ENCODE measurements at regions not wholly inside any gene's neighbourhood (a gene's known extent, or its start where the extent isn't known, plus 50 kb on each side); places are given as distances from the start of the nearest gene placed in this dataset.
"Not testable (repeated sequence)": the region's sequence is repeated elsewhere in the genome, so short reads cannot be mapped to it uniquely, and the experiment has no call there.

- no peak for ATAC-seq
Observed at GRCh38 chr1:182192215-182192614, 130.7 kb upstream of the ZNF648 start.

DNA sequence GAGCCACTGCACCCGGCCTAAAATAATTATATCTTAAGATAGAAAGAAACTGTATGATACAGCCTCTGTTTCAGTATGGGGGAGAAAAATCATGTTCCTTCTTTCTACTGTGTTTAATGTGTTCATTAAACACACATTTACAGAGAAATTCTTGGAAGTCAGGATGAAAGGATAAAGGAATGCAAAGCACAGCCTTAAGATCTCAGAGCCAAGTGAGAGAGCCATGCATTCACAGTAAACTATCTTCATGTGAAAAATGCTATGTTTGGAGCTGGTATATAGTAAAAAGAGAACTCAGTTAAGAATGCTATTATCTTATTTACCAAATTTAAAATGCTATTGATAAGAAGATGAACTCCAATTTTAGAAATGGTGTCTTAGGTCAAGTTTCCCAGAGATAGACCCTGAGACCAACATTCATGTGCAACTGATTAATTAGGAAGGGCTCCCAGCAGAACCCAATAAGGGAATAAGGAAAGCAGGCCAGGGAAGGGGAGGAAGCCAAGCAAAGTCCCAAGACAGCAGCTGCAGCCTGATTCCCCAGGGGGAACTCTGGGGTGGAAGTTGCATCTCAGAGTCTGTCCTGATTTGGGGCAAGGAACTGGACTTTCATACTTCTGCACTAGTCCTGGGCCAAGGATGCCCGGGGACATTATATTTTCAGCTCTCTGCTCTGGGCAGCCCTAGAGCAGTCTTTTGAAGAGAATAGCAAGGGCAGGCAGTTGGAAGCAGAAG lies 130.0 kb upstream of the ZNF648 start:
- no peak for ATAC-seq

GRCh38 chr1:182189535-182190066 lies 128.1 kb upstream of the ZNF648 start:
- ATAC-seq, result no peak

DNA sequence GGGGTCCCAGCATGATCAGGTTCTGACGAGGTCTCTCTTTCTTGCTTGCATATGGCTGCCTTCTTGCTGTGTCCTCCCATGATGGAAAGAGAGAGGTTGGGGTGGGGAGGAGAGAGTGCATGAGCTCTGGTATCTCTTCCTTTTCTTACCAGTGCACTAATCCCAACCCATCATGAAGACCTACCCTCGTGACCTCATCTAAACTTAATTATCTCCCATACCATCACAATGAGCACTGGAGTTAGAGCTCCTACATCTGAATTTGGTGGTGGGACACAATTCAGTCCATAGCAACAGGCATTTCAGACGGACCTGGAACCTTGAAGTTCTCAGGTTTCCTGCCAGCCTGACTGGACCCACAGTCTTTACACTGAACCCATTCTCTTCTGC lies 125.2 kb upstream of the ZNF648 start:
- no peak for ATAC-seq

DNA sequence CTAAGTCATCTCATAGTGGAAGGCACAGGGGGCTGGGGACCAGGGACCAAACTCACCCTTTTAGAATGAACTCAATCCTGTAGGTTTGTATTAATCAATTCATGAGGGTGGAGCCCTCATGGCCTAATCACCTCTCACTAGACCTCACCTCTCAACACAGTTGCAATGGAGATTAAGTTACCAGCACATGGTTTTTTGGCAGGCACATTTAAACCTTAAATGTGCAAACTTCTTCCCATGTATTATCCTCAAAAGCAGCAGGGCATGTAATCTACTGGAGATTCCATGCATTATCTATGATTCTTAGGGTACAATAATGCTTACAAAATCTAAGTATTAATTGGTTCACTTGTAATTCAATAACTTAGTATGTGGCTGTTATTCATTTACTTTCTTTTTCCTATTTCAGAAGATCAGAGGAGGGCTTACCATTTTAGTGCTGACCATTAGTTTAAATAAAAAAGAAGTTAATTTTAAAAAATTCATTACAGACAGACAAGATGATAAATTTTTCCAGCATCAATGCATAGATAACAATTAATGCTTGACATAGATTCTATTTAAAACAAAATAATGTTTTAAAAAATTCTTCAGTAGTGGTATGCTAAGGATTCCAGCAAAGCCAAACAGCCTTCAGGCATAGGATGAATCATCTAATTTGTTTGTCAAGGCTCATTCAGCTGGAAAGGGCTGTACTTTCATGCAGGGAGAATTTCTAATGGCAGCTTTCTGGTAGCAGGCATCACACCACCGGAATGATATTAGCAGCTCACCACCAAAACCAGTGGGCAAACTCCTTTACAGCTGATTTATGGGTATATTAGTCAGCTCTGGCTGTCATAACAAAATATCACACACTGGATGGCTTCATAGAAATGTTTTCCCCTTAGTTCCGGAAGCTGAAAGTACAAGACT lies 124.6 kb upstream of the ZNF648 start:
- no peak for ATAC-seq

- ATAC-seq, result no peak
Observed at GRCh38 chr1:182185136-182185535, 123.6 kb upstream of the ZNF648 start.

DNA sequence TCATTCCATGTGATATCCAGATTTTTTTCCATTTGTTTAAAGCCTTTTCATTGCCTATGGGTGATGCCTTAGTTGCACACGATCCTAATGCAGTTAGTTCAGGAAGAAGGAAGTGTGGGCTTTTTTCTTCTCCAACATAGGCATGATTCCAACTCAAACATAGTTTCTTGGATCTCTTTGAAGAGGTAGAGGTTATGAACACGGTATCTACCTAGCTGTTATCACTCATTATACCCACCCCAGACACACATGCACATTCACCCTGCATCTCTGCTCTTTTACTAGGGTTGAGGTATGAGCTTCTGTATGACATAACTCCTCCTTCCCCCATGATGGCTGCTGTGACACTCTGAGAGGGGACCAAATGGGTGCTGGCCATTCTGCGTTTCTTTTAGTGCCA lies 122.1 kb upstream of the ZNF648 start:
- no peak for ATAC-seq

GRCh38 chr1:182182311-182182710 lies 120.8 kb upstream of the ZNF648 start:
- no peak for ATAC-seq

DNA sequence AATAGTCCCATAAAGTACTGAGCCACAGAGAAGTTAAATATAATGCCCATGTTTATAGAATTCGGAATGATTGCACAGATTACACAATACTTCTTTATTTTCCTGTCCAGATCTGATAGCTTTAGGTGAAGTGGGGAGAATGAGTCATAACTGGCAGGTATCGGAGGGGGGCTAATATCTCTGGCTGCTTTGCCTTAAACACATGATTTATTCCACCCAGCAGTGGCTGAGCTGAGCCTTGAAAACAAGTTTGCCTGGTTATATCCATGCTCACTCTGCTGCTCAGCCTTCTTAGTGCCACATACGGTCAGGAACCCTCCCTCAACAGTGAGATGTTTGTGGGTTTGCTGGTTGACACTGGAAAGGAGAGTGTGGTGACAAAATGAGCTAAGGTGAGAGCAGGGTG lies 119.7 kb upstream of the ZNF648 start:
- ATAC-seq, result no peak

GRCh38 chr1:182175361-182175931 lies 113.9 kb upstream of the ZNF648 start:
- ATAC-seq, result no peak

DNA sequence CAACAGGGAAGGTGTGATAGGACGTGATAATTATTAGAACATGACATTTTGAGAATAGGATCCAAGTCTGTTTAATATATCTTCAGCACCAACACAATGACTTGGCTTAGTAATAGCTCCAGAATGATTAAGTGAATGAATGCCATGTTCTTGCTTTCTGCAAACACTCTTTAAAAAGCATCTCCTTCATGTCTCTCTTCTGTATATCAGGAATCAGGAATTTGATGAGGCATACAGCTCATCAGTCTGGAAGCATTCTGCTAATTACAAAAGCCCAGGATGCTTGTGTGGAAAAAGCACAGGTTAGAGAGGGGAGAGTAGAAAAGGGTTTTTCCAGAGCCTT lies 113.0 kb upstream of the ZNF648 start:
- no peak for ATAC-seq

DNA sequence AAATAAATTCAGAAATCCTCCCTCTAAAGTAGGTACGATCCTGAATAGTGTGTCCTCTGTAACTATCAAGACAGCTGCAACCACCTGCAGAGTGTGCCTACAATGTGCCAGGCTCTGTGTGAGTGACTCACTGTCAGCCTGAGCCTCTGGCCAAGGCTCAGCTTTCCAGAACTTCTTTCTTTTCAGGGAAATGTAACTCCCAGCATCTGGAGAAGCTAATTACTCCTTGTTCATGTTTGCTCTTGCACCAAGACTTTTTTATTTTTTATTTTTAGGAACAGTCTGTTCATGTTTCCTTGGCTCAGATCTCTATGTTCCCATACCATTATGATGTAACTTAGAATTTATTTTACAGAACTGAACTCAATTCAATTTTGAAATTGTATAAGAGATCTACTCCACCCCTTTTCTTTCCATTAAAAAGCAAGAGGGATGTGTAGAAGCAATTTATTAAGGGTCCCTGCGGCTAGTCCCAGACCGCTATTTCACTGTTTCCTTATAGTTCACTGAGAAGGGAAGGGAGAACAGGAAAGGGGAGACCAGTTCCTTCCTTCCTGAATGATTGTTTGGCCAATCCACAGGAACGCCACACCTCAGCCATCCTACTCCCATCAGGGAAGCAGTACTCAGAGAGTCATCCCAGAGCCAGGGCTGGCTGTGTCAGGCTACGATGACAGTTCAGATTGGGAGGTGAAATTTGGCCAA lies 112.4 kb upstream of the ZNF648 start:
- no peak for ATAC-seq

DNA sequence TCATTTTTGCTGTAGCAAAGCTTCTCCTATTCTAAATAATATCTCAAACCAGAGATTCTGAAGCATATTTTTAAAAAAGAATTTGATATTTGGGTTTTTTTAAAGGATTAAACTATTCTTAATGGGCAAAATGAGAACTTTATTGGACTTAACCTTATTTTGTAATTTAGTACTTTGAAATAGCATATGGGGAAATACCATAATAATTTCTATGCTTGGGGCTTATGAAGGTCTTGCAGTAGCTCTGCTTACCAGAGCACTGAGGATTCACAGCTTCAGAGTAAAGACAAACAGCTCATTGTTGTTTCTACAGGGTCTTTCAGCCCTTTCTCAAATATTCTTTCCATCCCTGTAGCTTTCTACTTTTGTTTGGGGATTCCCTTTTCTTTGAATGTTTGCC lies 111.2 kb upstream of the ZNF648 start:
- no peak for ATAC-seq

DNA sequence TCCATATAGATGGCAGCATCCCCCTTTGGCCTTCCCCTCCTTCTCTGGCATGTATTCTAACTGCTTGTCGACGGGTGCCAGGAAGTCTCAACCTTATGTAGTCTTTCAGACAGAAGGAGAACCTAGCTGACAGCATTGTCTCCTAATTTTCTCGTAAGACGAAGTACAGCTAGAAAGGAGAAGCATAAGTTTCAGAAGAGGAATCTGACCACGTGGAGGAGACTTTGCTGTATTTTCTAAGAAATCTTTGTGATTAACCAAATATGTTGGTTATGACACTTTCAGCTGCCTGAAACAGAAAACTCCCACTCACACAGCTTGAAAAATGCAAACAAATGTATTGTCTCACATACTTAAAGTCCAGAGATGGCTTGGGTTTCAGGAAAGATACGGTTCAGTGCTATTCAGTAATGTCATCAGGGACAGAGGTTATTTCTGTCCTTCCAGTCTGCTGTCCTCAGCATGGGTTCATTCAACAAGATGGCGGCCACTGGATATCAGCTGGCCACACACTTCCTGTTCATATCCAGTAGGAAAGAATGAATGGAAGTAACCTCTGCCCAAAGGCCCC lies 109.5 kb upstream of the ZNF648 start:
- no peak for ATAC-seq

GRCh38 chr1:182169203-182169602 lies 107.7 kb upstream of the ZNF648 start:
- no peak for ATAC-seq

DNA sequence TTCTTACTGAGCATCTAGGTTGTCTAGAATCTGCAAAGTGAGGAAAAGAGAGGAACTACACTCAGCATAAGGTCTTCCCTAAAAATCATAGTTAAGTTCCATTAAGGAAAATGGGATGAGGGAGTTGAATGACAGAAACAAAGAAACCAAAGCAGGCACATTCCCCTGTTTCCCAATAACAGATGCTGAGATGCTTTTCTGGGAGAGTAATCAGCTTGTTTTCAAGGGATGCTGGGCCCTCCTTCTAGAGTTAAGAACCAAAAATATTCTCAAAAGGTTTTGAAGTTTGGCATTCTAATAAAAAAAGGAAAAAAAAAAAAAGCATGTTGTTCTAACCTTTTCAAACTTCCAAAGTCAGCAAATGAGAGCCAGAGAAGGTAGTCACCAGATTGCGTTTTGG lies 105.2 kb upstream of the ZNF648 start:
- no peak for ATAC-seq

- no peak for ATAC-seq
Observed at GRCh38 chr1:182166321-182166720, 104.8 kb upstream of the ZNF648 start.

DNA sequence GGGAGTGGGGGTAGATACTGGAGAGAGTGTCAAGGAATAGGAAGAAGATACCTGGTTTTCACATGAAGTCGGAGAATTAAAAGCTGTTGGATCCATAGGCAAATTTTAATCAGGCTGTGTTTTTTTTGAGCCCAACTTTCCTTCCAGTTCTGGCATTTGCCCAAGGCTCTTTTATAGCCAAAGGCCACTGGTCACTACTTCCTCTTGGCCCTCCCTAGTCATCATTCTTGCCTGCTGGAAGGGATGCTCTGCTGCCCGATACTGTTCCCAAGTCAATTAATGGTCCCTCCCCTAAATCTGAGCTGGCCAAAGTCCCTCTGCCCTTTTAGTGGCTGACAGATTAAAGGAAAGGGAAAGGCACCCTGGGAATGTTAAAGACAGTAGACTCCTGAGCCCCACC lies 102.8 kb upstream of the ZNF648 start:
- ATAC-seq, result no peak

DNA sequence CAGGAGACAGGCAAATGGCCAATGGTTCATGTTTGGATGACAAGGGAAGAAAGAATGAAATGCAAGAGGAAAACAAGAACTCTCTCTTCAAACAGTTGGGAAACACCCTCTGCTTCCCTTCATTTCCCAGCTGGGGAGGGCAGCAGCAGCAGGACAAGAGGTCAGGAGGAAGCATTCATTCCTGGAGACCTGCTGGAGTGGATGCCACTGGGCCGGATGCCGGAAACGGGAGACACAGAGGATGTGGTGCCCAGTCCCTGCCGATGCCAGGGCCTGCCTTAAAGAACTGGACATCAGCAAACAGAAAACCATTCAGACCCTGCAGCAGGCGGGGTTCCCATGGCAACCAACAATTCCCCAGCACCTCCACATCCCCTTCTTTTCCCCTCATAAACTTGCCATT lies 102.3 kb upstream of the ZNF648 start:
- no peak for ATAC-seq

GRCh38 chr1:182159443-182159842 lies 97.9 kb upstream of the ZNF648 start:
- ATAC-seq, result no peak

GRCh38 chr1:182157187-182157586 lies 95.7 kb upstream of the ZNF648 start:
- no peak for ATAC-seq

- not testable (repeated sequence) for ATAC-seq
Observed at GRCh38 chr1:182154425-182154824, 92.9 kb upstream of the ZNF648 start.

All from activated CD4-positive, CD25-positive, alpha-beta regulatory T cell treated with anti-CD3 and anti-CD28 coated beads, Interleukin-2, amount 50 U/mL, for 24 hours (primary cell).